AML-193 (cell line): ENCODE measurements at regions not wholly inside any gene's neighbourhood (a gene's known extent, or its start where the extent isn't known, plus 50 kb on each side); places are given as distances from the start of the nearest gene placed in this dataset.

Experiments
- DNase-seq, 2 experiments: peaks; one replicate each; lab custom pipeline; 2025; lab: John Stamatoyannopoulos, UW

DNA sequence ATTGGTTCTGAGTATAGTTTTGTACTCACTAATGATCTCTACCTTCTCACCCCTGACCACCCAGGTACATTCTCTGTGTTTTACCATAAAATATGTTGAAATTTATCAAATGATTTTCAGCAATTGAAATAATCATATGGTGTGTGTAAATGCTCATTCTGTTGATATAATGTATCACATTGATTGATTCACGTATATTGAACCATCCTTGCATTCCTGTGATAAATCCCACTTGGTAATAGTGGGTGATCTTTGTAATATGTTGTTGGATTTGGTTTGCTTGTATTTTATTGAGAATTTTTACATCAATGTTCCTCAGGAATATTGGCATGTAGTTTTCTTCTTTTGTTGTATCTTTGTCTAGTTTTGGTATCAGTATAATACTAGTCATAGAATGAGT is 1497.6 kb downstream of the OTOL1 start:
- DNase-seq = no peak

DNA sequence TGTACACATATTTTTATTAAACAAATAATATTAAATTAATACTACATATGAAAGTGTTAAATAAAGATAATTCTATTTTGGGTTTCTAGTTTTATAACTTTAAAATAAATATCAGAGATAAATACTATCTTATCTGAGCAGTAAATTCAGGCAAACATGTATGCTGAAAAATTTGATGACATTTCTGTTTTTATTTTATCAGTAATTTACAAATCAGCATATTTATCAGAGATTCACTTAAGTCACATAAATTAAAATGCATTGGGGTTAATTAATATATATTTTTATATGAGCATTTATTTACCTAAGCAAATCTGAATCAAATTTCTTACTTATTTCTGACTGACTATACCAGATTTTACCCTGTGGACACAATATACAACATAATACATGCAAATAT is 1499.8 kb downstream of the OTOL1 start:
- no peak for DNase-seq

DNA sequence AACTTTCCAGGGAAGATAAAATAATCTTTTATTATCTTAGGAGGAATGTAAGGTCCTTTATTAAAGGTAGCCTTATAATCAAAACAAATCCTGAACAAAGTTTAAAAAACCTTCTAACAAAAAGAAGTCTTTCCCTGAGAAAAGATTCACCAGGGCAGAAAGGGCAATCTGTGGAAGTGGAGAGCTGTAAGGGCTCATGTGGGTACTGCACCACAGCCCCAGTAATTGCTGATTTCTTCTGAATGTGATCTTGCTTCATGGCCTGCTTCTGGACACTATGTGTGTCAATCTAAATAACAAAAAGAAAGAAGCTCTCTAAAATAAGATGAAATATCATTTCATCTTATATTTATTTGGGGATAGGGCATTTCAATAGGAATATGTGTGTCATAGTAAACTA is 1501.6 kb downstream of the OTOL1 start:
- no peak for DNase-seq

DNA sequence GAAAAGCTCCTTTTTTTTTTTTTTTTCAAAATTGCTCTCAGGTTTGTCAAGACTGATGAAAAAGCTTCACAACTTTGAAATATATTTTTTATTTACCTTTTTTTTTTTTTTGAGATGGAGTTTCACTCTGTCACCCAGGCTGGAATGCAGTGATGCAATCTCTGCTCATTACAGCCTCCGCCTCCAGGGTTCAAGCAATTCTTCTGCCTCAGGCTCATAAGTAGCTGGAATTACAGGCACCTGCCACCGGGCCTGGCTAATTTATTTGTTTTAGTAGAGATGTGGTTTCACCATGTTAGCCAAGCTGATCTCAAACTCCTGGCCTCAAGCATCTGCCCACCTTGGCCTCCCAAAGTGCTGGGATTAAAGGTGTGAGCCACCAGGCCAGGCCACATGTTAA is 1515.0 kb downstream of the OTOL1 start:
- DNase-seq = no peak

DNA sequence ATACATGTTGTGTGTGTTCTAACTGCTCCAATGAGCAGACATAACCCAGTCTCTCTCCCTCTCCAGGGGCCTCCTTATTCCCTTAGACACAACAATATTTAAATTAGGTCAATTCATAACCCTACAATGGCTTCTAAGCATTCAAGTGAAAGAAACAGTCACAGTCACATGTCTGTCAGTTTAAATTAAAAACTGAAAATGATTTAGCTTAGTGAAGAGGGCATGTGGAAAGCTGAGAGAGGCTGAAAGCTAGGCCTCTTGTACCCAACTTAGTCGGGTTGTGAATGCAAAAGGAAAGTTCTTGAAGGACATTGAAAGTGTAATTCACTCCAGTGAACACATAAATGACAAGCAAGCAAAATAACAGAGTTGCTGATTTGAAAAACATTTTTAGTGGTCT is 1519.6 kb downstream of the OTOL1 start:
- DNase-seq = no peak

DNA sequence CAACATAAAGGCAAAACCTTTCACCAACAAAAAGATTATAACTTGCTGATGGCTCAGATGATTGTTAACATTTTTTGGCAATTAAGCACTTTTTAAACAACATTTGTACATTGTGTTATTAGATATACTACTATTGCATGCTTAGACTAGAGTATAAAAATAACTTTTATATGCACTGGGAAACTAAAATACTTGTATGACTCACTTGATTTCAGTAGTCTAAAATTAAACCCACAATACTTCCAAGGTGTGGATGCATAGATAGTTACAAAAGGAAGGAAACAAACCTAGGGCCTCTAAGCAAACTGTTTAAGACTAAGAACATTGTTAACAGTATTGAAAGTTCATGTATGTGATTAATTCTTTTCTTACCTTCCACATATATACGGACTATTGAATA is 1521.5 kb downstream of the OTOL1 start:
- no peak for DNase-seq

DNA sequence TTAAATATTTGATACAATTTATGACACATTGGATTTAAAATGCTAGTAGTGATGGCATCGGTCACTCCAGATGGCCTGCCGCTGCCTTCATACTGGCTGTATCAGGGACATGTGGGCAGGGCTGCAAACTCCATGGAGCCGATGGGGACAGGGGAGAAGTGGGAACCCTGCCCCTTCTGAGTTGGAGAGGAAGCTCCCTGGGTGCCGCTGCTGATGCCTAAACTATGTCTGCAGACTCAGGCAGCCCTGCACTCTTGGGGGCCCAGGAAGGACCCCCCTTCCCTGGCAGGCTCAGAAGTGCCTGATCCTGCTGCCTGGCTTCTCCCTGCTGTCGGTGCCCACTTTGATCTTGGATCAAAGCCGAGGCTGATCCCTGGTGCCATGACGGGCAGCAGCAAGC is 1522.1 kb downstream of the OTOL1 start:
- no peak for DNase-seq

DNA sequence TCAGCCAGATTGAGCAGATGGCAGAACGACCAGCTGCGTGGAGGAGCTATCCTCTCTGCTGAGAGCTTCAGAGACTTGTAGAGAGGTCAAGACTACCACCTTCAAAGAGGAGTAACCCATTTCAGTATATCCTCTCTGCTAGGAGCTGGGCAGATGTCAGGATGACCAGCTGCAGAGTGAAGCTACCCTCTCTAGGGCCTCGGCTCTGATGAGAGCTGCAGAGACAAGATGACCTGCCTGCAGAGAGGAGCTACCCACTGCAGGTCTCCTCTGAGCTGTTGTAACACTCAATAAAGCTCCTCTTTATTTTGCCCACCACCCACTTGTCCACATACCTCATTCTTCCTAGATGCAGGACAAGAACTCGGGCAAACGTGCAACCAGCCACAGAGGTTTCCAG is 1522.7 kb downstream of the OTOL1 start:
- DNase-seq = no peak

DNA sequence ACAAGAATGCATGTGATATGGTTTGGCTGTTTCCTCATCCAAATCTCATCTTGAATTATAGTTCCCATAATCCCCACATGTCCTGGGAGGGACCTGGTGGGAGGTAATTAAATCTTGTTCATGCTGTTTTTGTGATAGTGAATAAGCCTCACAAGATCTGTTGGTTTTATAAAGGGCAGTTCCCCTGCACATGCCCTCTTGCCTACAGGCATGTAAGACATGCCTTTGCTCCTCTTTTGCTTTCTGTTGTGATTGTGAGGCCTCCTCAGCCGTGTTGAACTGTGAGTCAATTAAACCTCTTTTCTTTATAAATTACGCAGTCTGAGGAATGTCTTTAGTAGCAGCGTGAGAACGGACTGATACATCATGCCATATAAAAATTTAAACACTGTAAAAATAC is 1537.0 kb downstream of the OTOL1 start:
- no peak for DNase-seq

DNA sequence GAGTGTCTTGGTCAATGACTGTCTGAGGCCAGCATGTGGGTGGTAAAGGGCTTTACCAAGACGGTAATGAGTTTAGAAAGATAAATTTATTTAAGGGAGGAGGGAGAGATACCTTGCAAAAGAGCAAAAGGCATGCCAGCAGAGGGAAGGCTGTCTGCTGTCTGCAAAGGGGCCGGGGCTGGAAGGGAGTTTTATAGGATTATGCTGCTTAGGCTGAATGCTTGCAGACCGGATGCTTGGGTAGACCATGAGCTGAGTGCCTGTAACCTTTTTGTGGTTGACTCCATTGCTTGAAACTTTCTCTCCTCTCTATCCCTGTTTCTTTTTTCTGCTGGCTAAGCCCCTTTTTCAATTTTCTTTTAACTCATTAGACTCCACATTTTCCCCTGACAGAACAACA is 1543.0 kb downstream of the OTOL1 start:
- DNase-seq = no peak

DNA sequence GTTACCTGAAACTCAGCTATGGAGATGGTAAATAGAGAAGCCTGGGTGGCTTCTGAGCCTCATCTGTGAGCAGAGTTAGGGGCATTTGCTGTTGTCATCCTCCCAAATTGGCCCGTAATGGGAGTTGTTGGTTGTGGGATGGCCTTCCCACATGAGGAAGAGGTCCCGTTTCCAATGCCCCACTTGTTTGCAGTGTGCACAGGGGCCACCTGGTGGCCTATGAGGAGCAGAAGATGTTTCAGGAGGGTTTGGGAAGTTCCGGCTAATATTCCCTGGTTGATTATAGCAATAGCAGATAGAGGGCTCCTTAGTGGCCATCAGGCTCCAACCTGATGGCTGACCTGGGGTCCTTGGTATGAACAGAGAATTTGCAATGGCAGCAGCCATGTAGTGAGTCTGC is 1546.5 kb downstream of the OTOL1 start:
- no peak for DNase-seq

DNA sequence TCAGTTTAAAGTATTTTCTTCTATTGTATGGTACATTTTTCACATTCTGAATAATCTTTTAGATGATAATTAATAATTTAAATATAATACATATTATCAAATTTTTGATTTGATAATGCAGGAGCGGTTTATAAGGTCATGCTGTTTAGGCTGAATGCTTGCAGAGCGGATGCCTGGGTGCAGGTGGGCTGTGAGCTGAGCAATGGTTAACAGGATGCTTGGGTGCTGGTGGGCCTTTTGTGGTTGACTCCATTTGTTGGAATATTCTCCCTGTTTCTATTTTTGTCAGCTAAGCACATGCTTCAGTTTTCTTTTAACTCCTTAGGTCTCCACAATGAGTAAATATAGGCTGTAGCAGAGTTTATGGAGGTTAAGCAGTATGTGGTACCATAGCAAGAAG is 1549.3 kb downstream of the OTOL1 start:
- no peak for DNase-seq

DNA sequence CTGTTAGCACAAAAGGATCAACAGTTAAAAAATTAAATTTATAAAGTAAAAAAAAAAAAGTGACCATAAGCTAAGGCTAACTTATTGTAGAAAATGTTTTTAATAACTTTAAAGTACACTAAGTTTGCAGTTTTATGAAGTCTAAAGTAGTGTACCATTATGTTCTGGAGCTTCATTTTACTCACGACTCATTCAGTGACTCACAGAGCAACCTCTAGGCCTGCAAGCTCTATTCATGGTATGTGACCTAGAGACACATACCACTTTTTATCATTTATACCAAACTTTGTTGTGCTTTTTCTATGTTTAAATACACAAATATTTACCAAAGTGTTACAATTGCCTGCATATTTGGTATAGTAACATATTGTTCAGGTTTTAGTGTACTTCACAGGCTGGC is 1552.3 kb downstream of the OTOL1 start:
- no peak for DNase-seq

DNA sequence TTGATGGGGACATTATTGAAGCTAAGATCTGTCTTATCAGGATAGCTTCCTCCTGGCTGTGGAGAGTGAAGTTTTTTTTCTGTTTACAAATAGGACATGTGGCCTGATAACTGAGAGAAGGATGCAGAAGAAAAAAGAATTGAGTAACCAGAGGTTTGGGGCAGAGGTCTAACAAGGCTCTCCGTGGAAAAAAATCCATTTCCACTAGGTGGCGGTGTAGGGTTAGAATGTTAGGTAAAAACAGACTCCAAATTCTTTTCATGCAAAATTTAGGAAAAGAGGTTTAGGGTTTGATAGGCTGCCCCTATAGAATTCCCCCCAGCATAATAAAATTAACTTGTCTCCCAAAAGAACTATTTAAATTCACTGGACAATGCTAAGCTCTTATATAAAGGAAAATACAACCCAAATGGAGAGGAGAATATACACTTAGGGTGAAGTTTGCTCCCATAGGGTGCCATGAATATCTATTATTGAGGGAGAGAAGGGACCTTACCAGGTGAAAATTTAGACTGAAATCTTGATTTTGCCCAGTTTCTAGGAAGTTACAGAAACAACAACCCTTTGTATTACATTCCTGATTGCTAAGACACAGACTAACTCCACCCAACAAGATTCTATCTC is 1560.4 kb downstream of the OTOL1 start:
- DNase-seq = peak; percentile 35 to 38

DNA sequence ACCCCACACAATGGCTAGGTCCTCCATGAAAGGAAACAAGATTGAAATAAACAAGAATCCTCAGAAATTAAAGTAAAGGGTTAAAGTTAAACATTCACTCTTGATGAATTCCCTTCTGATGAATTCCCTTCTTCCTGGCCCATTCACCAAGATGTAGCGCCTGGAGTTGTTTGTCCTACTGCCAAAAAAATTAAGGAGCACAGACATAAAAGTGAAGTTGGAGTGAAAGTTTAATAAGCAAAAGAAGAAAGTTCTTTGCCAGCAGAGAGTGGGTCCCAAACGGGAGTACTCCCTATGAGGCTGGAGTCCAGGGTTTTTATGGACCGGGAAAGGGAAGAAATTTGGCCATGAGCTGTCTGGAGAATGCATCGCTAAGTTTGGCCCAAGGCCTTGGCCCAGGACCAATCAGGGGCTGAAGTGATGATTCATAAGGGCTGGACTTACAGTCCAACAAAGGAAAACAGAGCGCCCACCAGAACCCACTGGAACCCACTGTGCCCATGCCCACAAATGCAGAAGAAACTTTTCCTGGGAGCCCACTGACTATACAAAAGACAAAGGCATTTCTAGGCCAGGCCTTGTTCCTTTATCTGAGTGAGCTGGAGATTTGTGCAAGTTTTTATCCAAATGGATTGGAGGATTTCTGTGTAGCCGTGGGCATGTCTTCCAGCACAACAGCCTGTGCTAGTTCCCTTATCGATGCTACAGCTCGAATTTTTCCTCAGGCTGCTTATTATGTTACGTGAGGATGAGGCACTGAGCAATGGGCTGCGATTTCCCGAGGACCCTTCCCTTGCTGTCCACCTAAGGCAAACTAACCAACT is 1561.6 kb downstream of the OTOL1 start:
- DNase-seq = no peak

DNA sequence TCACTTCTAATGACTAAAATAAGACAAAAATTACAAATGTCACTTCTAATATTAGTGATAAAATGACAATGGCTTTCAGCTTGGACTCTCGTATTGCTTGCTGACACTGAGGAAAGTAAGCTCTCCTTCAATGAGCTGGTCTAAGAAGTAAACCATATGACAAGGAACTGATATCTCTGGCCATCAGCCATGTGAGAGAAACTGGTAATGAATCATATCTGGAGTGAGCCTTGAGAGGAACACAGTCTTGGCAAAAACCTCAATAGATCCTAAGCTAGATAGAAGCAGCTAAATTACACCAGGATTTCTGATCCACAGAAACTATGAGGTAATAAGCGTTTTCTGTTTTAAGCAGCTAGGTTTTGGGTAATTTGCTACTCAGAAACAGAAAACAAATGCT is 1575.1 kb downstream of the OTOL1 start:
- no peak for DNase-seq
